Testis (tissue), 2 donors: ENCODE measurements at regions not wholly inside any gene's neighbourhood (a gene's known extent, or its start where the extent isn't known, plus 50 kb on each side); places are given as distances from the start of the nearest gene placed in this dataset.

Experiments
- DNase-seq: peaks from one replicate; pipeline ENCODE4 v3.0.0-alpha.2; 2019
- H3K27ac ChIP-seq, 2 donors: fragments of 200-600 bp; sonication (generic); one replicate each; pipeline ENCODE4 v1.5.1; 2019
- H3K27me3 ChIP-seq: fragments of 200-600 bp; sonication (generic); one replicate; pipeline ENCODE4 v1.5.1; 2019
- H3K36me3 ChIP-seq: fragments of 200-600 bp; sonication (generic); one replicate; pipeline ENCODE4 v1.5.1; 2017; ENCODE audit warnings: low read depth; ENCODE audit errors: missing control alignments
- H3K4me1 ChIP-seq: fragments of 200-600 bp; sonication (generic); one replicate; pipeline ENCODE4 v1.5.1; 2019
- H3K4me3 ChIP-seq, 2 donors: fragments of 200-600 bp; sonication (generic); one replicate each; pipeline ENCODE4 v1.5.1; 2017 to 2019
- H3K9me3 ChIP-seq: fragments of 200-600 bp; sonication (generic); one replicate; pipeline ENCODE4 v1.5.1; 2017
- POLR2A ChIP-seq: fragments of 450-650 bp; IDR thresholded peaks from one replicate; pipeline ENCODE4 v1.6.1; 2017; ENCODE audit warnings: antibody characterized with exemption, mild to moderate bottlenecking, moderate library complexity
- WGBS, 2 donors: methylation state at CpG; one replicate each; pipeline ENCODE4 v1.1.5; 2018; 5-methylcytosine and 5-hydroxymethylcytosine counted together
- intact Hi-C: fragments of 100-400 bp; cut with DNase I; formaldehyde crosslinking; loops from one replicate; pipeline ENCODE4 v1.15.1; 2023; ENCODE audit warnings: low total_unique reads
- TF ChIP-seq, protein P1 (sequence below), 3 experiments: fragments of 450-650 bp in 2 of 3; fragments of 200-600 bp in 1 of 3; sonication (generic) in 1 of 3; IDR thresholded peaks; one replicate each; pipeline ENCODE4 v1.5.1; 2016 to 2019; ENCODE audit warnings: antibody characterized with exemption in 3 of 3, mild to moderate bottlenecking in 2 of 3, moderate library complexity in 1 of 3

GRCh38 chr1:187091666-187092065, 262.9 kb downstream of the PLA2G4A start:
- no peak for TF ChIP-seq POLR2A
- TF ChIP-seq, protein P1, sequence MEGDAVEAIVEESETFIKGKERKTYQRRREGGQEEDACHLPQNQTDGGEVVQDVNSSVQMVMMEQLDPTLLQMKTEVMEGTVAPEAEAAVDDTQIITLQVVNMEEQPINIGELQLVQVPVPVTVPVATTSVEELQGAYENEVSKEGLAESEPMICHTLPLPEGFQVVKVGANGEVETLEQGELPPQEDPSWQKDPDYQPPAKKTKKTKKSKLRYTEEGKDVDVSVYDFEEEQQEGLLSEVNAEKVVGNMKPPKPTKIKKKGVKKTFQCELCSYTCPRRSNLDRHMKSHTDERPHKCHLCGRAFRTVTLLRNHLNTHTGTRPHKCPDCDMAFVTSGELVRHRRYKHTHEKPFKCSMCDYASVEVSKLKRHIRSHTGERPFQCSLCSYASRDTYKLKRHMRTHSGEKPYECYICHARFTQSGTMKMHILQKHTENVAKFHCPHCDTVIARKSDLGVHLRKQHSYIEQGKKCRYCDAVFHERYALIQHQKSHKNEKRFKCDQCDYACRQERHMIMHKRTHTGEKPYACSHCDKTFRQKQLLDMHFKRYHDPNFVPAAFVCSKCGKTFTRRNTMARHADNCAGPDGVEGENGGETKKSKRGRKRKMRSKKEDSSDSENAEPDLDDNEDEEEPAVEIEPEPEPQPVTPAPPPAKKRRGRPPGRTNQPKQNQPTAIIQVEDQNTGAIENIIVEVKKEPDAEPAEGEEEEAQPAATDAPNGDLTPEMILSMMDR (IDR thresholded peaks at IDR 0.05): no peak

GRCh38 chr1:187092104-187092503, 263.4 kb downstream of the PLA2G4A start:
- H3K27me3 ChIP-seq: no peaks in the 10 kb centered on the region
- H3K4me3 ChIP-seq: no peak overlapping the region
- no peak overlapping the region for H3K27ac ChIP-seq
- TF ChIP-seq, protein P1 (IDR thresholded peaks at IDR 0.05): no peak
- no peak for TF ChIP-seq POLR2A
- no peaks in the 10 kb centered on the region for H3K9me3 ChIP-seq
- WGBS, 2 donors: 95 to 98% methylated on average over 4 of the region's 4 CpGs
- H3K36me3 ChIP-seq: no peaks in the 10 kb centered on the region
- intact Hi-C loops: no loop called here
- no peaks in the 10 kb centered on the region for H3K4me1 ChIP-seq
- no peak for DNase-seq

More at GRCh38 chr1:187091666-187092065, 262.9 kb downstream of the PLA2G4A start:
- H3K9me3 ChIP-seq: no peaks in the 10 kb centered on the region
- H3K27me3 ChIP-seq: no peaks in the 10 kb centered on the region
- DNase-seq: no peak
- no peaks in the 10 kb centered on the region for H3K4me1 ChIP-seq
- intact Hi-C loops: no loop called here
- no peaks in the 10 kb centered on the region for H3K36me3 ChIP-seq
- no peak overlapping the region for H3K4me3 ChIP-seq
- no peak overlapping the region for H3K27ac ChIP-seq

GRCh38 chr1:187096689-187097088, 267.9 kb downstream of the PLA2G4A start:
- no peak overlapping the region for H3K4me3 ChIP-seq
- H3K27me3 ChIP-seq: no peaks in the 10 kb centered on the region
- H3K9me3 ChIP-seq: no peaks in the 10 kb centered on the region
- no peaks in the 10 kb centered on the region for H3K4me1 ChIP-seq
- H3K27ac ChIP-seq: no peak overlapping the region
- DNase-seq: no peak
- TF ChIP-seq POLR2A: no peak
- TF ChIP-seq, protein P1 (IDR thresholded peaks at IDR 0.05): no peak
- WGBS, 2 donors: 46 to 48% methylated on average over 2 of the region's 2 CpGs
- H3K36me3 ChIP-seq: no peaks in the 10 kb centered on the region
- intact Hi-C loops: no loop called here

DNA sequence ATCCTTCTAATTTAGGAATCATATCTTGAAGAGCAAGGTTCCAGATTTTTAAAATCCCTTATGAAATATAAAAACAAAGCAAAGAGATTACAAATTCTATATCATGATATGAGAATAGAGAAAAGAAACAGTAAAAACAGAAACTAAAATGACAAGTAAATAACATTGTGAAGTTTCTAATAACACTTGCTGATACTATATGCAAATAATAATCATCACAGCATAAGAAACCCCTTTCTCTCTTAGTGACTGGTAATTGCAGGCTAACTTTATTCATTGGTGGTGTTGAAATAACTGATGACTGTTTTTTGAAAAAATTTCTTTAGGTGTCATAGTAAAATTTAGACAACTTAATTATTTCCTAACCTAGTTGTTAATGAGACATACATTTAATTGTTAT, 281.6 kb downstream of the PLA2G4A start:
- H3K36me3 ChIP-seq: no peaks in the 10 kb centered on the region
- no peak for DNase-seq
- no peaks in the 10 kb centered on the region for H3K4me1 ChIP-seq
- H3K9me3 ChIP-seq: no peaks in the 10 kb centered on the region
- no peak overlapping the region for H3K4me3 ChIP-seq
- H3K27me3 ChIP-seq: no peaks in the 10 kb centered on the region
- TF ChIP-seq, protein P1 (IDR thresholded peaks at IDR 0.05): no peak
- no peak for TF ChIP-seq POLR2A
- intact Hi-C loops: no loop called here
- H3K27ac ChIP-seq: no peak overlapping the region

DNA sequence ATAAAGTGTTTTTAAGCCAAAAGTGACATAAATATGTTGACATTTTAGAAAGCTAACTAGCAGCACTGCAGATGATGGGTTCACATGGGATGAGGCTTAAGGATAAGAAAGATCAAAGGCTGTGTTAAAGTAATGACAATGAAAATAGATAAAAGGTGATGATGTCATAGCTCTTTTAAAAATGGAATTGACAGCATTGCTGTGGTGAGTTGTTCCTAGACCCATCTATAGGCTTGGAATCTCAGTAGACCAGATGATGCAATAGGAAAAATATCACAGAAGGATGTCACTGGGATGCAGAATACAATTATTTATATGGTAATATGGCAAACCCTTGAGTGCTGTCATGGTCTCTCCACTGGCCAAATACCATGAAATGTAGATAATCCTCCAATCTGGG, 286.0 kb downstream of the PLA2G4A start:
- intact Hi-C loops: no loop called here
- TF ChIP-seq, protein P1 (IDR thresholded peaks at IDR 0.05): no peak
- no peak for TF ChIP-seq POLR2A

More for the DNA sequence above, 286.0 kb downstream of the PLA2G4A start:
- no peaks in the 10 kb centered on the region for H3K27me3 ChIP-seq
- no peaks in the 10 kb centered on the region for H3K36me3 ChIP-seq
- no peak overlapping the region for H3K27ac ChIP-seq
- no peaks in the 10 kb centered on the region for H3K9me3 ChIP-seq
- DNase-seq: no peak
- no peak overlapping the region for H3K4me3 ChIP-seq
- H3K4me1 ChIP-seq: no peaks in the 10 kb centered on the region
